ENCODE measurements at regions not wholly inside any gene's neighbourhood (a gene's known extent, or its start where the extent isn't known, plus 50 kb on each side); places are given as distances from the start of the nearest gene placed in this dataset.

- TF ChIP-seq CTCF (conservative IDR thresholded peaks at IDR 0.05; ENCODE audit: low read depth, low read length) = no peak
- no peak for TF ChIP-seq BHLHE40 (IDR thresholded peaks at IDR 0.05; ENCODE audit: low read depth, low read length)
Measured at GRCh38 chr17:53219821-53220220, 602.9 kb upstream of the KIF2B start.

Measured in IMR-90 (cell line).